HepG2 (cell line): ENCODE measurements at regions not wholly inside any gene's neighbourhood (a gene's known extent, or its start where the extent isn't known, plus 50 kb on each side); places are given as distances from the start of the nearest gene placed in this dataset.

Source experiments
- BRCA1 ChIP-seq: sonication (generic); formaldehyde crosslinking; IDR thresholded peaks from 2 replicates; pipeline ENCODE4 v1.4.0; 2020; ENCODE audit warnings: missing genetic modification reagents
- HDAC1 ChIP-seq: sonication (generic); formaldehyde crosslinking; IDR thresholded peaks from 2 replicates; pipeline ENCODE4 v1.5.1; 2020; ENCODE audit warnings: mild to moderate bottlenecking, missing genetic modification reagents
- RAD21 ChIP-seq: fragments of 450-650 bp; formaldehyde crosslinking; IDR thresholded peaks from 2 replicates; pipeline ENCODE4 v1.5.0; 2020; ENCODE audit warnings: mild to moderate bottlenecking
- TF ChIP-seq, protein P1 (sequence below): sonication (generic); formaldehyde crosslinking; IDR thresholded peaks from 2 replicates; pipeline ENCODE4 v1.8.0; 2022; ENCODE audit warnings: missing genetic modification reagents, mild to moderate bottlenecking, moderate library complexity, borderline replicate concordance

DNA sequence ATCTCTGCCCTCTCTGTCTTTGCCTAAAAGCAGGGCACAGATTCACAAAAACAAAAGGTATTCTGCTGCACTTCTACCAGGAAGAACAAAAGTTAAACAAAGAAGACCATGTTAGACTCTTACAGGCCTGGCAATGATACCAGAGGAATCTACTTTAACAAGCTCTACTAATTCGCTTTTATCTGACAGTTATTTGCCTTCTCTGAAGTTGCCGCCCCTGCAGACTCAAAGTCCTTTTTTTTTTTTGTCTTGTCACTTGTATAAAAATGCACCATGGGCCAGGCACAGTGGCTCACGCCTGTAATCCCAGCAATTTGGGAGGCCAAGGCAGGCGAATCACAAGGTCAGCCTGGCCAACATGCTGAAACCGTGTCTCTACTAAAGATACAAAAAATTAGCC is 176.5 kb upstream of the UBL3 start:
- no peak for TF ChIP-seq RAD21 (CRISPR knock-in tag)
- TF ChIP-seq, protein P1, sequence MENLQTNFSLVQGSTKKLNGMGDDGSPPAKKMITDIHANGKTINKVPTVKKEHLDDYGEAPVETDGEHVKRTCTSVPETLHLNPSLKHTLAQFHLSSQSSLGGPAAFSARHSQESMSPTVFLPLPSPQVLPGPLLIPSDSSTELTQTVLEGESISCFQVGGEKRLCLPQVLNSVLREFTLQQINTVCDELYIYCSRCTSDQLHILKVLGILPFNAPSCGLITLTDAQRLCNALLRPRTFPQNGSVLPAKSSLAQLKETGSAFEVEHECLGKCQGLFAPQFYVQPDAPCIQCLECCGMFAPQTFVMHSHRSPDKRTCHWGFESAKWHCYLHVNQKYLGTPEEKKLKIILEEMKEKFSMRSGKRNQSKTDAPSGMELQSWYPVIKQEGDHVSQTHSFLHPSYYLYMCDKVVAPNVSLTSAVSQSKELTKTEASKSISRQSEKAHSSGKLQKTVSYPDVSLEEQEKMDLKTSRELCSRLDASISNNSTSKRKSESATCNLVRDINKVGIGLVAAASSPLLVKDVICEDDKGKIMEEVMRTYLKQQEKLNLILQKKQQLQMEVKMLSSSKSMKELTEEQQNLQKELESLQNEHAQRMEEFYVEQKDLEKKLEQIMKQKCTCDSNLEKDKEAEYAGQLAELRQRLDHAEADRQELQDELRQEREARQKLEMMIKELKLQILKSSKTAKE = no peak
- no peak for TF ChIP-seq HDAC1 (CRISPR knock-in tag)
- TF ChIP-seq BRCA1 (CRISPR knock-in tag) = no peak
